ENCODE measurements at regions not wholly inside any gene's neighbourhood (a gene's known extent, or its start where the extent isn't known, plus 50 kb on each side); places are given as distances from the start of the nearest gene placed in this dataset.
A peak's percentile ranks its signal among the peaks of the same experiment; 100 is the strongest.

GRCh38 chr1:181152892-181153633 lies 64.6 kb downstream of the IER5 start:
- TF ChIP-seq CTCF (IDR thresholded peaks at IDR 0.05; ENCODE audit: insufficient read depth, low read depth, low read length) = peak; percentile 43
- no peak overlapping the region for H3K4me3 ChIP-seq (ENCODE audit: low read depth, low read length)
- POLR2A ChIA-PET = no interaction called here
- no peaks in the 10 kb centered on the region for H3K27me3 ChIP-seq (ENCODE audit: control insufficient read depth, insufficient read depth, low read length)
- no peaks in the 10 kb centered on the region for H3K36me3 ChIP-seq (ENCODE audit: control insufficient read depth, insufficient read depth, low read length)
- CTCF ChIA-PET = interaction anchor here (0.6 to 6.5 kb wide), 11 partner anchors 8 to 368 kb away, joined by 3 to 47 read pairs (median 5); no protein-coding TSS in a partner anchor
- no peak for DNase-seq (ENCODE audit: low read depth)

- POLR2A ChIA-PET = no interaction called here
- CTCF ChIA-PET = interaction anchor here (1.0 to 6.5 kb wide), 7 partner anchors 9 to 290 kb away, joined by 3 to 47 read pairs (median 5); no protein-coding TSS in a partner anchor
- Histone ChIP-seq H3K36me3 (ENCODE audit: control insufficient read depth, insufficient read depth, low read length) (no peaks in the 10 kb centered on the region), H3K4me3 (ENCODE audit: low read depth, low read length) (no peak overlapping the region), H3K27me3 (ENCODE audit: control insufficient read depth, insufficient read depth, low read length) (no peaks in the 10 kb centered on the region)
- no peak for TF ChIP-seq CTCF (IDR thresholded peaks at IDR 0.05; ENCODE audit: insufficient read depth, low read depth, low read length)
- no peak for DNase-seq (ENCODE audit: low read depth)
Measured at GRCh38 chr1:181153634-181153961, 65.1 kb downstream of the IER5 start.

GRCh38 chr1:181155339-181155738 lies 66.8 kb downstream of the IER5 start:
- Histone ChIP-seq H3K27me3 (ENCODE audit: control insufficient read depth, insufficient read depth, low read length) (no peaks in the 10 kb centered on the region), H3K36me3 (ENCODE audit: control insufficient read depth, insufficient read depth, low read length) (no peaks in the 10 kb centered on the region), H3K4me3 (ENCODE audit: low read depth, low read length) (no peak overlapping the region)
- CTCF ChIA-PET = interaction anchor here (0.8 to 6.5 kb wide), 4 partner anchors 12 to 273 kb away, joined by 3 to 47 read pairs (median 6); no protein-coding TSS in a partner anchor
- POLR2A ChIA-PET = no interaction called here
- no peak for TF ChIP-seq CTCF (IDR thresholded peaks at IDR 0.05; ENCODE audit: insufficient read depth, low read depth, low read length)
- DNase-seq (ENCODE audit: low read depth) = no peak

GRCh38 chr1:181159451-181160140 lies 71.1 kb downstream of the IER5 start:
- Histone ChIP-seq H3K27me3 (ENCODE audit: control insufficient read depth, insufficient read depth, low read length) (no peaks in the 10 kb centered on the region), H3K36me3 (ENCODE audit: control insufficient read depth, insufficient read depth, low read length) (no peaks in the 10 kb centered on the region), H3K4me3 (ENCODE audit: low read depth, low read length) (no peak overlapping the region)
- DNase-seq (ENCODE audit: low read depth) = no peak
- POLR2A ChIA-PET = no interaction called here
- CTCF ChIA-PET = interaction anchor here (1.1 to 3.6 kb wide), 3 partner anchors 15 to 279 kb away, joined by 3 to 15 read pairs (median 4); no protein-coding TSS in a partner anchor
- no peak for TF ChIP-seq CTCF (IDR thresholded peaks at IDR 0.05; ENCODE audit: insufficient read depth, low read depth, low read length)

- DNase-seq (ENCODE audit: low read depth) = no peak
- Histone ChIP-seq H3K27me3 (ENCODE audit: control insufficient read depth, insufficient read depth, low read length) (no peaks in the 10 kb centered on the region), H3K36me3 (ENCODE audit: control insufficient read depth, insufficient read depth, low read length) (no peaks in the 10 kb centered on the region), H3K4me3 (ENCODE audit: low read depth, low read length) (no peak overlapping the region)
- ChIA-PET CTCF (interaction anchor here (1.1 to 3.6 kb wide), 4 partner anchors 16 to 282 kb away, joined by 3 to 15 read pairs (median 4); no protein-coding TSS in a partner anchor), POLR2A (no interaction called here)
- no peak for TF ChIP-seq CTCF (IDR thresholded peaks at IDR 0.05; ENCODE audit: insufficient read depth, low read depth, low read length)
Measured at GRCh38 chr1:181160322-181160721, 71.8 kb downstream of the IER5 start.

Data from BJ (cell line).